Thymus (tissue), 11 donors: ENCODE measurements at regions not wholly inside any gene's neighbourhood (a gene's known extent, or its start where the extent isn't known, plus 50 kb on each side); places are given as distances from the start of the nearest gene placed in this dataset.
"Not testable (repeated sequence)": the region's sequence is repeated elsewhere in the genome, so short reads cannot be mapped to it uniquely, and the experiment has no call there.

Experiments
- DNase-seq, 9 donors: peaks; one replicate each; pipeline ENCODE4 v3.0.0-alpha.2; 2013; ENCODE audit warnings: low spot score in 9 of 9, low read depth in 6 of 9, missing footprints in 1 of 9
- H3K27ac ChIP-seq, 2 donors: one replicate each; pipeline ENCODE4 v1.5.1; 2013; ENCODE audit warnings: control low read depth in 1 of 2, low read depth in 1 of 2, low read length in 1 of 2, mild to moderate bottlenecking in 1 of 2, moderate library complexity in 1 of 2
- H3K27me3 ChIP-seq, 2 donors: one replicate each; pipeline ENCODE4 v1.5.1; 2013; ENCODE audit warnings: low read length in 1 of 2; ENCODE audit not compliant: control insufficient read depth in 2 of 2, insufficient read depth in 1 of 2
- H3K36me3 ChIP-seq, 2 donors: one replicate each; pipeline ENCODE4 v1.5.1; 2013; ENCODE audit warnings: low read length in 1 of 2, mild to moderate bottlenecking in 1 of 2, moderate library complexity in 1 of 2; ENCODE audit not compliant: control insufficient read depth in 2 of 2, insufficient read depth in 2 of 2
- H3K4me1 ChIP-seq, 2 donors: one replicate each; pipeline ENCODE4 v1.5.1; 2013; ENCODE audit warnings: low read length in 2 of 2; ENCODE audit not compliant: control insufficient read depth in 2 of 2, insufficient read depth in 2 of 2
- H3K4me3 ChIP-seq, 2 donors: one replicate each; pipeline ENCODE4 v1.5.1; 2013; ENCODE audit warnings: low read length in 2 of 2, control low read depth in 1 of 2, mild to moderate bottlenecking in 1 of 2
- H3K9me3 ChIP-seq, 2 donors: one replicate each; pipeline ENCODE4 v1.5.1; 2013; ENCODE audit warnings: low read length in 1 of 2, mild to moderate bottlenecking in 1 of 2; ENCODE audit not compliant: control insufficient read depth in 2 of 2, insufficient read depth in 1 of 2
- WGBS: extraction: QIAGEN DNeasy Blood & Tissue Kit; methylation state at CpG from one replicate; pipeline ENCODE4 v1.1.7; 2013; 5-methylcytosine and 5-hydroxymethylcytosine counted together
- donor health status: healthy.

- WGBS: 78% methylated on average over 5 of the region's 5 CpGs
- H3K9me3 ChIP-seq: peaks cover 0 to 4% of the 10 kb centered on the region in 2 donors
- DNase-seq: no peak
- H3K4me1 ChIP-seq: no peaks in the 10 kb centered on the region
- H3K27me3 ChIP-seq: no peaks in the 10 kb centered on the region
- H3K36me3 ChIP-seq: no peaks in the 10 kb centered on the region
- no peak overlapping the region for H3K27ac ChIP-seq
- H3K4me3 ChIP-seq: no peak overlapping the region
Observed at GRCh38 chr2:57399057-57399456, 647.5 kb upstream of the VRK2 start.

- DNase-seq: no peak
- H3K9me3 ChIP-seq: peaks cover 0 to 4% of the 10 kb centered on the region in 2 donors
- H3K4me3 ChIP-seq: no peak overlapping the region
- WGBS: 97% methylated on average over 2 of the region's 2 CpGs
- H3K4me1 ChIP-seq: no peaks in the 10 kb centered on the region
- H3K36me3 ChIP-seq: no peaks in the 10 kb centered on the region
- no peaks in the 10 kb centered on the region for H3K27me3 ChIP-seq
- H3K27ac ChIP-seq: no peak overlapping the region
Observed at GRCh38 chr2:57402096-57402495, 644.5 kb upstream of the VRK2 start.

GRCh38 chr2:57402755-57403154 lies 643.9 kb upstream of the VRK2 start:
- 95% methylated on average over 1 of the region's 1 CpG for WGBS
- no peak overlapping the region for H3K4me3 ChIP-seq
- no peak for DNase-seq

DNA sequence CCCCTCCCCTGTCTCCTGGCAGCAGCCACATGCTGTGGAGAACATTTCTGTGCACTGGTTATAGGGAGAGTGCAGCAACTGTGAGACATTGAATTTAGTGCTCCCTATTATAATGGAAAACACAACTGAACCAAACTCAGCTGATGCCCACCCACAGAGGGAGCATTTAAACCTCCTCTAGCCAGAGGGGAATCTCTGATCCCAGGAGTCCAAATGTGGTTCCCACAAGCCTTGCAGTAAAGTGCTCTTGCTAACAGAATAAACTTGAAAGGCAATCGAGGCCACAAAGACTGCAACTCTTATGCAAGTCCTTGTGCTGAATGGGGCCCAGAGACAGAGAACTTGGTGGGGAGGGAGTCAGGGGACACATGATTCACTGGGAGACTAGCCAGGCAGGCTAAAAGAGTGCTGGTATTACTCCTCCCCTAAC lies 638.8 kb upstream of the VRK2 start:
- Histone ChIP-seq H3K36me3 (no peaks in the 10 kb centered on the region), H3K27me3 (no peaks in the 10 kb centered on the region), H3K4me3 (no peak overlapping the region), H3K4me1 (no peaks in the 10 kb centered on the region), H3K27ac (no peak overlapping the region), H3K9me3 (no peaks in the 10 kb centered on the region)
- 83% methylated on average over 1 of the region's 1 CpG for WGBS
- DNase-seq: no peak

More at GRCh38 chr2:57402755-57403154, 643.9 kb upstream of the VRK2 start:
- H3K27ac ChIP-seq: no peak overlapping the region
- H3K27me3 ChIP-seq: no peaks in the 10 kb centered on the region
- no peaks in the 10 kb centered on the region for H3K9me3 ChIP-seq
- no peaks in the 10 kb centered on the region for H3K36me3 ChIP-seq
- no peaks in the 10 kb centered on the region for H3K4me1 ChIP-seq

DNA sequence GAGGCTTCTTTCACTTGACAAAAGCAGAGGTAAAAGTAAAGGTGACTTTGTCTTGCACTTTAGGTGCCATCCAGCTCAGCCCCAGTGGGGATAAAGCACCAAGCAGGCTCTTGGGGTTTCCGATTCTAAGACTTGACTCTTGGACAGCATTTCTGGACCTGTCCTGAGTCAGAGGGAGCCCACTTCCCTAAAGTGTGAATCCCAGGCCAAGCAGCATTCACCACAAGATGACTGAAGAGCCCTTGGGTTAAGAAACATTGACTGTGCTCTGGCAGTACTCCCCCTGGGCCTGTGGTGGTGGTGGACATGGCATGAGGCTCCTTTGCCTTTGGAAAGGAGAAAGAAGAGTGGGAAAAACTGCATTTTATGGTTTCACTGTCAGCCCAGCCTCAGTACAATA lies 638.0 kb upstream of the VRK2 start:
- H3K4me3 ChIP-seq: no peak overlapping the region
- H3K36me3 ChIP-seq: no peaks in the 10 kb centered on the region
- H3K9me3 ChIP-seq: no peaks in the 10 kb centered on the region
- no peaks in the 10 kb centered on the region for H3K4me1 ChIP-seq
- no peaks in the 10 kb centered on the region for H3K27me3 ChIP-seq
- no peak for DNase-seq
- 96% methylated on average over 1 of the region's 1 CpG for WGBS
- no peak overlapping the region for H3K27ac ChIP-seq

- DNase-seq: no peak
- no peaks in the 10 kb centered on the region for H3K4me1 ChIP-seq
- H3K27ac ChIP-seq: no peak overlapping the region
- no peaks in the 10 kb centered on the region for H3K27me3 ChIP-seq
- no peaks in the 10 kb centered on the region for H3K9me3 ChIP-seq
- no peaks in the 10 kb centered on the region for H3K36me3 ChIP-seq
- no peak overlapping the region for H3K4me3 ChIP-seq
- WGBS: 91% methylated on average over 4 of the region's 4 CpGs
Observed at GRCh38 chr2:57417007-57417406, 629.6 kb upstream of the VRK2 start.

- WGBS: 89% methylated on average over 14 of the region's 14 CpGs
- H3K4me1 ChIP-seq, H3K4me3 ChIP-seq, H3K36me3 ChIP-seq, H3K27ac ChIP-seq, H3K27me3 ChIP-seq, DNase-seq, H3K9me3 ChIP-seq: not testable (repeated sequence)
Observed at GRCh38 chr2:57418859-57419346, 627.7 kb upstream of the VRK2 start.

GRCh38 chr2:57429831-57430230 lies 616.8 kb upstream of the VRK2 start:
- WGBS: 34% methylated on average over 1 of the region's 1 CpG
- no peak overlapping the region for H3K27ac ChIP-seq
- H3K9me3 ChIP-seq: no peaks in the 10 kb centered on the region
- no peaks in the 10 kb centered on the region for H3K4me1 ChIP-seq
- no peak overlapping the region for H3K4me3 ChIP-seq
- no peaks in the 10 kb centered on the region for H3K36me3 ChIP-seq
- no peak for DNase-seq
- H3K27me3 ChIP-seq: no peaks in the 10 kb centered on the region

- Histone ChIP-seq H3K27me3 (no peaks in the 10 kb centered on the region), H3K4me3 (no peak overlapping the region), H3K27ac (no peak overlapping the region), H3K36me3 (no peaks in the 10 kb centered on the region), H3K4me1 (no peaks in the 10 kb centered on the region), H3K9me3 (no peaks in the 10 kb centered on the region)
- DNase-seq: no peak
- 96% methylated on average over 1 of the region's 1 CpG for WGBS
Observed at GRCh38 chr2:57432528-57432927, 614.1 kb upstream of the VRK2 start.

GRCh38 chr2:57434441-57434840 lies 612.2 kb upstream of the VRK2 start:
- no peaks in the 10 kb centered on the region for H3K36me3 ChIP-seq
- no peak for DNase-seq
- H3K27ac ChIP-seq: no peak overlapping the region
- no peaks in the 10 kb centered on the region for H3K27me3 ChIP-seq
- no peaks in the 10 kb centered on the region for H3K4me1 ChIP-seq
- no peak overlapping the region for H3K4me3 ChIP-seq
- H3K9me3 ChIP-seq: no peaks in the 10 kb centered on the region
- WGBS: 84% methylated on average over 2 of the region's 2 CpGs
